ENCODE measurements at regions not wholly inside any gene's neighbourhood (a gene's known extent, or its start where the extent isn't known, plus 50 kb on each side); places are given as distances from the start of the nearest gene placed in this dataset.

DNA sequence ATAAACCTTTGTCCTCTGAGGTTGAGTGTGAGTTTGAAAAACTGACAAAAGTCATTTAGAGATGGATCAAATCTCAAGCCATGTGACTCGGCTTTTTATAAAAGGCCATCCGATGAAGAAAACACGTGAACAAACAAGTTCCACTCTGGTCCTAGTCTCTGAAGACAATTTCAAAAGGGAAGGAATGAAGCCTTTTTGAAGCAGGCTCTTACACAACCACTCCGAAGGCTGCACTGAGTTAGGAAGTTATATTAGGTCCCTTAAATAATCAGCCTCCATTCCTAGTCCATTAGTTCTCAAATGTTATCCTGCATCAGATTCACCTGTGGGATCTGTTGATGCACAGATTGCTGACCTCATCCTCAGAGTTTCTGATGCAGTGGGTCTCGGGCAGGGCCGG is 166.6 kb upstream of the HMHB1 start:
- no peak overlapping the region for H3K27ac ChIP-seq (replicated peaks)
- DNase-seq (ENCODE audit: low read depth in 1 of 2, low spot score in 1 of 2): no peak
- TF ChIP-seq GABPA (IDR thresholded peaks at IDR 0.05; ENCODE audit: low read depth) (no peak), SPI1 (IDR thresholded peaks at IDR 0.05; ENCODE audit: borderline replicate concordance, low read depth) (no peak), POLR2AphosphoS5 (IDR thresholded peaks at IDR 0.05; ENCODE audit: low read depth) (no peak)
- TF ChIP-seq, protein P1, sequence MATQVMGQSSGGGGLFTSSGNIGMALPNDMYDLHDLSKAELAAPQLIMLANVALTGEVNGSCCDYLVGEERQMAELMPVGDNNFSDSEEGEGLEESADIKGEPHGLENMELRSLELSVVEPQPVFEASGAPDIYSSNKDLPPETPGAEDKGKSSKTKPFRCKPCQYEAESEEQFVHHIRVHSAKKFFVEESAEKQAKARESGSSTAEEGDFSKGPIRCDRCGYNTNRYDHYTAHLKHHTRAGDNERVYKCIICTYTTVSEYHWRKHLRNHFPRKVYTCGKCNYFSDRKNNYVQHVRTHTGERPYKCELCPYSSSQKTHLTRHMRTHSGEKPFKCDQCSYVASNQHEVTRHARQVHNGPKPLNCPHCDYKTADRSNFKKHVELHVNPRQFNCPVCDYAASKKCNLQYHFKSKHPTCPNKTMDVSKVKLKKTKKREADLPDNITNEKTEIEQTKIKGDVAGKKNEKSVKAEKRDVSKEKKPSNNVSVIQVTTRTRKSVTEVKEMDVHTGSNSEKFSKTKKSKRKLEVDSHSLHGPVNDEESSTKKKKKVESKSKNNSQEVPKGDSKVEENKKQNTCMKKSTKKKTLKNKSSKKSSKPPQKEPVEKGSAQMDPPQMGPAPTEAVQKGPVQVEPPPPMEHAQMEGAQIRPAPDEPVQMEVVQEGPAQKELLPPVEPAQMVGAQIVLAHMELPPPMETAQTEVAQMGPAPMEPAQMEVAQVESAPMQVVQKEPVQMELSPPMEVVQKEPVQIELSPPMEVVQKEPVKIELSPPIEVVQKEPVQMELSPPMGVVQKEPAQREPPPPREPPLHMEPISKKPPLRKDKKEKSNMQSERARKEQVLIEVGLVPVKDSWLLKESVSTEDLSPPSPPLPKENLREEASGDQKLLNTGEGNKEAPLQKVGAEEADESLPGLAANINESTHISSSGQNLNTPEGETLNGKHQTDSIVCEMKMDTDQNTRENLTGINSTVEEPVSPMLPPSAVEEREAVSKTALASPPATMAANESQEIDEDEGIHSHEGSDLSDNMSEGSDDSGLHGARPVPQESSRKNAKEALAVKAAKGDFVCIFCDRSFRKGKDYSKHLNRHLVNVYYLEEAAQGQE (IDR thresholded peaks at IDR 0.05; ENCODE audit: insufficient replicate concordance, low read depth): no peak
- TF ChIP-seq, protein P2, sequence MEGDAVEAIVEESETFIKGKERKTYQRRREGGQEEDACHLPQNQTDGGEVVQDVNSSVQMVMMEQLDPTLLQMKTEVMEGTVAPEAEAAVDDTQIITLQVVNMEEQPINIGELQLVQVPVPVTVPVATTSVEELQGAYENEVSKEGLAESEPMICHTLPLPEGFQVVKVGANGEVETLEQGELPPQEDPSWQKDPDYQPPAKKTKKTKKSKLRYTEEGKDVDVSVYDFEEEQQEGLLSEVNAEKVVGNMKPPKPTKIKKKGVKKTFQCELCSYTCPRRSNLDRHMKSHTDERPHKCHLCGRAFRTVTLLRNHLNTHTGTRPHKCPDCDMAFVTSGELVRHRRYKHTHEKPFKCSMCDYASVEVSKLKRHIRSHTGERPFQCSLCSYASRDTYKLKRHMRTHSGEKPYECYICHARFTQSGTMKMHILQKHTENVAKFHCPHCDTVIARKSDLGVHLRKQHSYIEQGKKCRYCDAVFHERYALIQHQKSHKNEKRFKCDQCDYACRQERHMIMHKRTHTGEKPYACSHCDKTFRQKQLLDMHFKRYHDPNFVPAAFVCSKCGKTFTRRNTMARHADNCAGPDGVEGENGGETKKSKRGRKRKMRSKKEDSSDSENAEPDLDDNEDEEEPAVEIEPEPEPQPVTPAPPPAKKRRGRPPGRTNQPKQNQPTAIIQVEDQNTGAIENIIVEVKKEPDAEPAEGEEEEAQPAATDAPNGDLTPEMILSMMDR (IDR thresholded peaks at IDR 0.05; ENCODE audit: insufficient read depth, low read length): no peak
- H3K4me3 ChIP-seq (replicated peaks; ENCODE audit: insufficient read depth, low read length): no peak overlapping the region
- no peaks in the 10 kb centered on the region for H3K27me3 ChIP-seq (ENCODE audit: insufficient read depth, poor library complexity, severe bottlenecking)

DNA sequence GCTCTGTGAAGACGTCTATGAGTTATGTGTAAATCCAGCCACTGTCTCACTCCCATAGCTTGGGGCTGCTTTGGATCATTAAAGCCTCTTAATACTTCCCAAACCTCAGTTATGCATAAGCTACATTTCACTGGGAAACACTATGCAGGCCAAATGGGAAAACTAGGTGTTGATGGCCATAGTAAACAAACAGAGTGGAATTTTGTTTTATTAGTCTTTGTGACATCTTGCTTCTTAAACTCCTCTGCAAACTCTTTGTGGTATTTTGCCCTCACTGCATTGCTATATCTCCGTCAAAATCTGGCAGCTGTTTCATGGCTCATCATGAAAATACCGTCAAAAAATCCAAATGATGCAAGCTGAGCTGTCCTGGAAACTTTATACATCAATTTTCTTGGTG is 167.2 kb upstream of the HMHB1 start:
- DNase-seq (ENCODE audit: low read depth in 1 of 2, low spot score in 1 of 2): no peak
- TF ChIP-seq, protein P1 (IDR thresholded peaks at IDR 0.05; ENCODE audit: insufficient replicate concordance, low read depth): no peak
- TF ChIP-seq POLR2AphosphoS5 (IDR thresholded peaks at IDR 0.05; ENCODE audit: low read depth): no peak
- no peak for TF ChIP-seq GABPA (IDR thresholded peaks at IDR 0.05; ENCODE audit: low read depth)
- TF ChIP-seq SPI1 (IDR thresholded peaks at IDR 0.05; ENCODE audit: borderline replicate concordance, low read depth): no peak
- TF ChIP-seq, protein P2 (IDR thresholded peaks at IDR 0.05; ENCODE audit: insufficient read depth, low read length): no peak
- Histone ChIP-seq H3K4me3 (replicated peaks; ENCODE audit: insufficient read depth, low read length) (no peak overlapping the region), H3K27me3 (ENCODE audit: insufficient read depth, poor library complexity, severe bottlenecking) (no peaks in the 10 kb centered on the region), H3K27ac (replicated peaks) (no peak overlapping the region)

- H3K27me3 ChIP-seq (ENCODE audit: insufficient read depth, poor library complexity, severe bottlenecking): no peaks in the 10 kb centered on the region
- no peak overlapping the region for H3K27ac ChIP-seq (replicated peaks)
- TF ChIP-seq, protein P1 (IDR thresholded peaks at IDR 0.05; ENCODE audit: insufficient replicate concordance, low read depth): no peak
- no peak for TF ChIP-seq POLR2AphosphoS5 (IDR thresholded peaks at IDR 0.05; ENCODE audit: low read depth)
- no peak for TF ChIP-seq SPI1 (IDR thresholded peaks at IDR 0.05; ENCODE audit: borderline replicate concordance, low read depth)
- no peak for TF ChIP-seq GABPA (IDR thresholded peaks at IDR 0.05; ENCODE audit: low read depth)
- TF ChIP-seq, protein P2 (IDR thresholded peaks at IDR 0.05; ENCODE audit: insufficient read depth, low read length): no peak
- no peak overlapping the region for H3K4me3 ChIP-seq (replicated peaks; ENCODE audit: insufficient read depth, low read length)
- no peak for DNase-seq (ENCODE audit: low read depth in 1 of 2, low spot score in 1 of 2)
Observed at GRCh38 chr5:143642791-143643190, 169.2 kb upstream of the HMHB1 start.

Data from HL-60 (cell line).